B cell (primary cell): ENCODE measurements at regions not wholly inside any gene's neighbourhood (a gene's known extent, or its start where the extent isn't known, plus 50 kb on each side); places are given as distances from the start of the nearest gene placed in this dataset.

Experiments used
- ATAC-seq: fragments of 200-7000 bp; cut with Tn5 transposase; one replicate; pipeline ENCODE4 v1.10.0; 2021; ENCODE audit warnings: low read depth, mild to moderate bottlenecking, moderate number of reproducible peaks, moderate library complexity
- CTCF ChIA-PET: fragments of 350-600 bp; sonication (Branson Sonifier 250); formaldehyde crosslinking; loops from one replicate; lab custom pipeline; 2021; ENCODE audit warnings: antibody characterized with exemption, inconsistent platforms; lab: Charles Lee
- POLR2A ChIA-PET: fragments of 350-600 bp; sonication (Branson Sonifier 250); formaldehyde crosslinking; loops from one replicate; lab custom pipeline; 2021; ENCODE audit warnings: antibody characterized with exemption; lab: Charles Lee
- DNase-seq: peaks from one replicate; pipeline ENCODE4 v3.0.0; 2013
- H2AFZ ChIP-seq: 2 replicates; pipeline ENCODE4 v1.6.1; 2012; ENCODE audit warnings: mild to moderate bottlenecking, low read depth, low read length; ENCODE audit not compliant: insufficient read depth, poor library complexity, severe bottlenecking
- H3K27ac ChIP-seq, 2 donors: 1 replicate in 1 of 2; 2 replicates in 1 of 2; pipeline ENCODE4 v1.5.1; 2012 to 2013; ENCODE audit warnings: low read length in 2 of 2, mild to moderate bottlenecking in 2 of 2, moderate library complexity in 1 of 2
- H3K27me3 ChIP-seq, 4 experiments: fragments of 200-600 bp in 1 of 4; sonication (generic) in 1 of 4; replicated peaks in 1 of 4; 1 replicate in 2 of 4; 2 replicates in 2 of 4; pipeline versions ENCODE4 v1.6.1 to v1.7.0; 2013 to 2016; ENCODE audit warnings: low read length in 3 of 4, mild to moderate bottlenecking in 2 of 4, mixed read lengths in 1 of 4, moderate library complexity in 1 of 4; ENCODE audit not compliant: insufficient read depth in 4 of 4, control insufficient read depth in 3 of 4; ENCODE audit errors: control extremely low read depth in 1 of 4
- H3K36me3 ChIP-seq, 2 experiments: replicated peaks in 1 of 2; 1 replicate in 1 of 2; 2 replicates in 1 of 2; pipeline versions ENCODE4 v1.6.1 to v1.7.1; 2013; ENCODE audit warnings: low read length in 1 of 2; ENCODE audit not compliant: insufficient read depth in 2 of 2, control insufficient read depth in 1 of 2; ENCODE audit errors: control extremely low read depth in 1 of 2, extremely low read depth in 1 of 2
- H3K4me1 ChIP-seq, 2 donors: fragments of 200-600 bp in 1 of 2; sonication (generic) in 1 of 2; 1 replicate in 1 of 2; 2 replicates in 1 of 2; pipeline versions ENCODE4 v1.5.1 to v1.6.1; 2013 to 2017; ENCODE audit warnings: low read length in 2 of 2; ENCODE audit not compliant: control insufficient read depth in 2 of 2, insufficient read depth in 2 of 2
- H3K4me2 ChIP-seq: replicated peaks from 2 replicates; pipeline ENCODE3; 2012; ENCODE audit warnings: mild to moderate bottlenecking, low read depth, low read length; ENCODE audit not compliant: poor library complexity, severe bottlenecking
- H3K4me3 ChIP-seq, 5 experiments: fragments of 200-600 bp in 1 of 5; sonication (generic) in 1 of 5; 1 replicate in 3 of 5; 2 replicates in 2 of 5; pipeline versions ENCODE4 v1.5.1 to v1.7.0; 2011 to 2016; ENCODE audit warnings: low read length in 4 of 5, mild to moderate bottlenecking in 4 of 5, low read depth in 2 of 5, control low read depth in 1 of 5, moderate library complexity in 1 of 5; ENCODE audit not compliant: insufficient read depth in 1 of 5; ENCODE audit errors: control extremely low read depth in 1 of 5, extremely low read depth in 1 of 5
- H3K79me2 ChIP-seq: fragments of 200-600 bp; sonication (generic); one replicate; pipeline ENCODE4 v1.6.0; 2016; ENCODE audit warnings: low read length; ENCODE audit not compliant: control insufficient read depth, insufficient read depth
- H3K9ac ChIP-seq: fragments of 200-600 bp; sonication (generic); 2 replicates; pipeline ENCODE4 v1.6.1; 2017; ENCODE audit warnings: mild to moderate bottlenecking, low read length, moderate library complexity
- H3K9me3 ChIP-seq, 3 donors: one replicate each; pipeline versions ENCODE4 v1.6.1 to v1.7.1; 2013; ENCODE audit warnings: low read length in 2 of 3; ENCODE audit not compliant: control insufficient read depth in 2 of 3, insufficient read depth in 1 of 3; ENCODE audit errors: control extremely low read depth in 1 of 3
- H4K20me1 ChIP-seq: 2 replicates; pipeline ENCODE4 v1.6.0; 2012; ENCODE audit warnings: mild to moderate bottlenecking, low read length; ENCODE audit not compliant: insufficient read depth, control insufficient read depth, poor library complexity, severe bottlenecking
- H3K27ac Mint-ChIP-seq: one replicate; pipeline ENCODE4 v1.8.0; 2021; ENCODE audit warnings: mixed read lengths
- H3K27me3 Mint-ChIP-seq: one replicate; pipeline ENCODE4 v1.8.0; 2021; ENCODE audit warnings: mixed read lengths
- H3K4me1 Mint-ChIP-seq: one replicate; pipeline ENCODE4 v1.8.0; 2021; ENCODE audit warnings: mixed read lengths
- H3K4me3 Mint-ChIP-seq: one replicate; pipeline ENCODE4 v1.8.0; 2021; ENCODE audit warnings: mixed read lengths
- H3K9me3 Mint-ChIP-seq: one replicate; pipeline ENCODE4 v1.8.0; 2022; ENCODE audit warnings: mixed read lengths; ENCODE audit not compliant: insufficient read depth
- CTCF ChIP-seq: fragments of 200-600 bp; IDR thresholded peaks from one replicate; pipeline ENCODE4 v1.8.0; 2022; ENCODE audit warnings: antibody characterized with exemption, mild to moderate bottlenecking
- EZH2 ChIP-seq: IDR thresholded peaks from 2 replicates; pipeline ENCODE4 v1.6.1; 2012; ENCODE audit warnings: borderline replicate concordance, low read depth, mild to moderate bottlenecking, moderate library complexity, low read length; ENCODE audit not compliant: insufficient read depth, poor library complexity, severe bottlenecking
- WGBS: methylation state at CpG from one replicate; pipeline ENCODE4 v1.1.5; 2013; ENCODE audit warnings: missing lambda C conversion rate; ENCODE audit not compliant: insufficient coverage; 5-methylcytosine and 5-hydroxymethylcytosine counted together
- intact Hi-C: fragments of 100-400 bp; cut with micrococcal nuclease; formaldehyde crosslinking; loops from one replicate; pipeline ENCODE4 v1.10.0; 2022

- no peak overlapping the region for H3K4me2 ChIP-seq
- Mint-ChIP-seq H3K27ac (no peak overlapping the region), H3K4me1 (peaks cover under 1% of the 10 kb centered on the region), H3K4me3 (no peak overlapping the region), H3K27me3 (no peaks in the 10 kb centered on the region), H3K9me3 (no peaks in the 10 kb centered on the region)
- H3K4me3 ChIP-seq = no peak overlapping the region
- TF ChIP-seq EZH2 = no peak
- TF ChIP-seq CTCF = no peak
- intact Hi-C loops = no loop called here
- H3K36me3 ChIP-seq = no peaks in the 10 kb centered on the region
- no peaks in the 10 kb centered on the region for H3K27me3 ChIP-seq
- no peak overlapping the region for H2AFZ ChIP-seq
- DNase-seq (no peak), ATAC-seq (no peak)
- H3K4me1 ChIP-seq = peaks cover 0 to 2% of the 10 kb centered on the region in 2 donors
- WGBS = 100% methylated on average over 1 of the region's 1 CpG
- H3K9me3 ChIP-seq = no peaks in the 10 kb centered on the region
- no peaks in the 10 kb centered on the region for H3K79me2 ChIP-seq
- H3K9ac ChIP-seq = no peak overlapping the region
- no peaks in the 10 kb centered on the region for H4K20me1 ChIP-seq
- ChIA-PET CTCF (no interaction called here), POLR2A (no interaction called here)
- H3K27ac ChIP-seq = no peak overlapping the region
Observed at GRCh38 chr6:14591998-14592397, 474.4 kb downstream of the CD83 start.

- 92% methylated on average over 2 of the region's 4 CpGs for WGBS
- H3K9ac ChIP-seq = no peak overlapping the region
- Mint-ChIP-seq H3K9me3 (no peaks in the 10 kb centered on the region), H3K27me3 (no peaks in the 10 kb centered on the region), H3K4me1 (peaks cover 12% of the 10 kb centered on the region), H3K27ac (no peak overlapping the region), H3K4me3 (no peak overlapping the region)
- no peak for TF ChIP-seq EZH2
- TF ChIP-seq CTCF = no peak
- H3K4me1 ChIP-seq = peaks cover 10 to 15% of the 10 kb centered on the region in 2 donors
- no peak overlapping the region for H3K4me2 ChIP-seq
- no peaks in the 10 kb centered on the region for H3K27me3 ChIP-seq
- intact Hi-C loops = no loop called here
- H3K79me2 ChIP-seq = no peaks in the 10 kb centered on the region
- POLR2A ChIA-PET = interaction anchor here (0.6 kb wide), 2 partner anchors 100 to 831 kb away, joined by 3 to 6 read pairs; no protein-coding TSS in a partner anchor
- DNase-seq (no peak), ATAC-seq (no peak)
- H3K9me3 ChIP-seq = no peaks in the 10 kb centered on the region
- CTCF ChIA-PET = no interaction called here
- no peaks in the 10 kb centered on the region for H3K36me3 ChIP-seq
- no peak overlapping the region for H2AFZ ChIP-seq
- H3K27ac ChIP-seq = no peak overlapping the region
- no peak overlapping the region for H3K4me3 ChIP-seq
- no peaks in the 10 kb centered on the region for H4K20me1 ChIP-seq
Observed at GRCh38 chr6:14593286-14593685, 475.7 kb downstream of the CD83 start.
